ENCODE measurements at regions not wholly inside any gene's neighbourhood (a gene's known extent, or its start where the extent isn't known, plus 50 kb on each side); places are given as distances from the start of the nearest gene placed in this dataset.
A peak's percentile ranks its signal among the peaks of the same experiment; 100 is the strongest.
"Not testable (repeated sequence)": the region's sequence is repeated elsewhere in the genome, so short reads cannot be mapped to it uniquely, and the experiment has no call there.

DNA sequence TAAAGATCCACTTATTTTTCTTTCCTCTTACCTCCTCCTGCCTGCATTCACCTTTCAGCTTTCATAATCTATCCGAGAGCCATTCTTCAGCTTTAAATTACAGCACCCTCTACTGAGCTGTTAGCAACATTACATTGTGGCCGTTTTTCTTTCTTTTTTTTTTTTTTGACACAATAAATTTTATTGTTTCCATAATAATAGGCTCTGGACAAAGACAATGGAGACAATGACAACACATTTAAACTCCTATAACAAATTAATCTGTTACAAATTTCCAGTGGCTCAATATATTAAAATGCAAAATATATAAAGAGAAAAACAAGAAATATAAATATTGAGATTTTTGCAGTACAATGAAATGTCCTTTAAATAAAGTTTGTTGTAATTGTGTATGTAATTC lies 312.7 kb upstream of the COX7C start:
- not testable (repeated sequence) for H3K27me3 ChIP-seq (ENCODE audit: insufficient read depth, low read length); H3K4me1 ChIP-seq (ENCODE audit: insufficient read depth, low read length); H3K9me3 ChIP-seq (ENCODE audit: low read depth, low read length); H3K27ac ChIP-seq (ENCODE audit: low read depth, low read length); H4K20me1 ChIP-seq (ENCODE audit: insufficient read depth, low read length); H3K79me2 ChIP-seq (ENCODE audit: insufficient read depth, low read length); H2AFZ ChIP-seq (ENCODE audit: low read length); H3K4me2 ChIP-seq (ENCODE audit: insufficient read depth, low read length); H3K4me3 ChIP-seq (ENCODE audit: insufficient read depth, low read length); DNase-seq (ENCODE audit: insufficient read length, low spot score, missing footprints); H3K36me3 ChIP-seq (ENCODE audit: insufficient read depth, low read length)
- TF ChIP-seq, protein P1, sequence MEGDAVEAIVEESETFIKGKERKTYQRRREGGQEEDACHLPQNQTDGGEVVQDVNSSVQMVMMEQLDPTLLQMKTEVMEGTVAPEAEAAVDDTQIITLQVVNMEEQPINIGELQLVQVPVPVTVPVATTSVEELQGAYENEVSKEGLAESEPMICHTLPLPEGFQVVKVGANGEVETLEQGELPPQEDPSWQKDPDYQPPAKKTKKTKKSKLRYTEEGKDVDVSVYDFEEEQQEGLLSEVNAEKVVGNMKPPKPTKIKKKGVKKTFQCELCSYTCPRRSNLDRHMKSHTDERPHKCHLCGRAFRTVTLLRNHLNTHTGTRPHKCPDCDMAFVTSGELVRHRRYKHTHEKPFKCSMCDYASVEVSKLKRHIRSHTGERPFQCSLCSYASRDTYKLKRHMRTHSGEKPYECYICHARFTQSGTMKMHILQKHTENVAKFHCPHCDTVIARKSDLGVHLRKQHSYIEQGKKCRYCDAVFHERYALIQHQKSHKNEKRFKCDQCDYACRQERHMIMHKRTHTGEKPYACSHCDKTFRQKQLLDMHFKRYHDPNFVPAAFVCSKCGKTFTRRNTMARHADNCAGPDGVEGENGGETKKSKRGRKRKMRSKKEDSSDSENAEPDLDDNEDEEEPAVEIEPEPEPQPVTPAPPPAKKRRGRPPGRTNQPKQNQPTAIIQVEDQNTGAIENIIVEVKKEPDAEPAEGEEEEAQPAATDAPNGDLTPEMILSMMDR (IDR thresholded peaks at IDR 0.05; ENCODE audit: extremely low read depth, low read depth, low read length), result peak; percentile 38

DNA sequence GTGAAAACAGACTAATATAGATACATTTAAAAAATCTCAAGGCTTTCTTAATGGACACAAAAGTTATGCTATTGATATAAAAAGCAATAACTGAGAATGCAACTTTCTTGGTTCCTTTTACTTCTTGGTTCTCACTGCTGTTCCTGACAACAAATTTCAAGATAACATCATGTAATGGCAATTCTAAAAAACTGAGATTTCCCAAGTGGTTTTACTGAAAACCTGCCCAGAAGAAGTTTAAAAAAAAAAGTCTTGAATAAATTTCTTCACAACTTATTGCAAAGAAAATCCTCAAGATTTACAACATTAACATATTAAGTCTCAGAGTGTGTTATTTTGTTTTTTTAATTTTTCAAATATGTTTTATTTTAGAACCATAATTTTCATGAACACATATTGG lies 302.8 kb upstream of the COX7C start:
- Histone ChIP-seq H3K4me3 (ENCODE audit: insufficient read depth, low read length) (no peak overlapping the region), H3K36me3 (ENCODE audit: insufficient read depth, low read length) (no peaks in the 10 kb centered on the region), H3K9me3 (ENCODE audit: low read depth, low read length) (no peaks in the 10 kb centered on the region), H3K27me3 (ENCODE audit: insufficient read depth, low read length) (no peaks in the 10 kb centered on the region), H2AFZ (ENCODE audit: low read length) (no peak overlapping the region), H3K4me2 (ENCODE audit: insufficient read depth, low read length) (no peak overlapping the region), H3K79me2 (ENCODE audit: insufficient read depth, low read length) (no peaks in the 10 kb centered on the region), H4K20me1 (ENCODE audit: insufficient read depth, low read length) (no peaks in the 10 kb centered on the region), H3K27ac (ENCODE audit: low read depth, low read length) (no peak overlapping the region), H3K4me1 (ENCODE audit: insufficient read depth, low read length) (no peaks in the 10 kb centered on the region)
- no peak for DNase-seq (ENCODE audit: insufficient read length, low spot score, missing footprints)
- TF ChIP-seq, protein P1 (IDR thresholded peaks at IDR 0.05; ENCODE audit: extremely low read depth, low read depth, low read length), result no peak

DNA sequence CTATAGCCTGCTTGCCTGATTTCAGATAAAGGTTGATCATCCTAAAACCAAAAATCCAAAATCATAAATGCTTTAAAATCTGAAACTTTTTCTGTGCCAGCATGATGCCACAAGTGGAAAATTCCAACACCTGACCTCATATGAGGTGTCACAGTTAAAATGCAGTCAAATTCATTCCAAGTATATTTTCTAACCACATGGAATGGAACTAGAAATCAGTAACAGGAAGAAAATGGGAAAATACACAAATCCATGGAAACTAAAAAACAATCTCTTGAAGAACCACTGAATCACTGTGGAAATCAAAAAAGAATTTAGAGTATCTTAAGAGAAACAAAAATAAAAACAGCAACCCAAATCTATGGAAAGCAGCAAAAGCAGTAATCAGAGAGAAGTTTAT lies 297.5 kb upstream of the COX7C start:
- H3K4me3 ChIP-seq (ENCODE audit: insufficient read depth, low read length), result no peak overlapping the region
- no peaks in the 10 kb centered on the region for H3K9me3 ChIP-seq (ENCODE audit: low read depth, low read length)
- no peak for DNase-seq (ENCODE audit: insufficient read length, low spot score, missing footprints)
- TF ChIP-seq, protein P1 (IDR thresholded peaks at IDR 0.05; ENCODE audit: extremely low read depth, low read depth, low read length), result no peak
- no peaks in the 10 kb centered on the region for H3K36me3 ChIP-seq (ENCODE audit: insufficient read depth, low read length)
- H4K20me1 ChIP-seq (ENCODE audit: insufficient read depth, low read length), result no peaks in the 10 kb centered on the region
- no peaks in the 10 kb centered on the region for H3K79me2 ChIP-seq (ENCODE audit: insufficient read depth, low read length)
- H3K4me2 ChIP-seq (ENCODE audit: insufficient read depth, low read length), result no peak overlapping the region
- H3K27me3 ChIP-seq (ENCODE audit: insufficient read depth, low read length), result no peaks in the 10 kb centered on the region
- H3K4me1 ChIP-seq (ENCODE audit: insufficient read depth, low read length), result no peaks in the 10 kb centered on the region
- no peak overlapping the region for H3K27ac ChIP-seq (ENCODE audit: low read depth, low read length)
- no peak overlapping the region for H2AFZ ChIP-seq (ENCODE audit: low read length)

DNA sequence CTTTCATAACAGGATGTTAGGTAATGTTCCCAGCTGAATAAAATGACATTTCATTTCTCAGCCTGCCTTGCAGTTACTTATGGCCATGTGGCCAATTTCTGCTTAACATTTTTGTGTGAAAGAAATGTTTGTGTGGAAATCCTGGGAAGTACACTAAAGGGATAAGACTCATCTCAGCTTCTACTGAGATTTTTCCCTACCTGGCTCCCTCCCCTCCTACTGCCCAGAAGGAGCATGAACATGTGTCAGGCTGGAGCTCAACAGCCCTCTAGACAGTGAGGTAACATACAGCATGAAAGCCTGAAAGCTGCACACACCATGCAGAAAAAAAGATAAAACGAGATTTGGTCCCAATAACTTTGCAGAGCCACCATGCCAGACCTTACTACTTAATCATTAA lies 288.4 kb upstream of the COX7C start:
- Histone ChIP-seq H3K27me3 (ENCODE audit: insufficient read depth, low read length) (no peaks in the 10 kb centered on the region), H3K27ac (ENCODE audit: low read depth, low read length) (no peak overlapping the region), H3K4me1 (ENCODE audit: insufficient read depth, low read length) (no peaks in the 10 kb centered on the region), H3K4me2 (ENCODE audit: insufficient read depth, low read length) (no peak overlapping the region), H3K9me3 (ENCODE audit: low read depth, low read length) (no peaks in the 10 kb centered on the region), H4K20me1 (ENCODE audit: insufficient read depth, low read length) (no peaks in the 10 kb centered on the region), H3K4me3 (ENCODE audit: insufficient read depth, low read length) (no peak overlapping the region), H3K36me3 (ENCODE audit: insufficient read depth, low read length) (no peaks in the 10 kb centered on the region), H3K79me2 (ENCODE audit: insufficient read depth, low read length) (no peaks in the 10 kb centered on the region), H2AFZ (ENCODE audit: low read length) (no peak overlapping the region)
- TF ChIP-seq, protein P1 (IDR thresholded peaks at IDR 0.05; ENCODE audit: extremely low read depth, low read depth, low read length), result no peak
- DNase-seq (ENCODE audit: insufficient read length, low spot score, missing footprints), result no peak
